OCI-M1 (cell line): ENCODE measurements at regions not wholly inside any gene's neighbourhood (a gene's known extent, or its start where the extent isn't known, plus 50 kb on each side); places are given as distances from the start of the nearest gene placed in this dataset.

ENCODE experiments used
- DNase-seq: peaks from one replicate; lab custom pipeline; 2025; lab: John Stamatoyannopoulos, UW

DNA sequence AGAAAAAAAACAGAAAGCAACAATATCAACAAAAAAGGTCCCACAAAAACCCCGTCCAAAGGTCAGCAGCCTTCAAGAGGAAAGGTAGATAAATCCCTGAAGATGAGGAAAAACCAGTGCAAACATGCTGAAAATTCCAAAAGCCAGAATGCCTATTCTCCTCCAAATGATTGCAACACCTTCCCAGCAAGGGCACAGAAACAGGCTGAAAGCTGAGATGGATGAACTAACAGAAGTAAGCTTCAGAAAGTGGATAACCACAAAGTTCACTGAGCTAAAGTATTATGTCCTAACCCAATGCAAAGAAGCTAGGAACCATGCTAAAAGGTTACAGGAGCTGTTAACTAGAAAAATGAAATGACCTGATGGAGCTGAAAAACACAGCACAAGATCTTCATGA, 226.4 kb upstream of the DSEL start:
- DNase-seq, result no peak

DNA sequence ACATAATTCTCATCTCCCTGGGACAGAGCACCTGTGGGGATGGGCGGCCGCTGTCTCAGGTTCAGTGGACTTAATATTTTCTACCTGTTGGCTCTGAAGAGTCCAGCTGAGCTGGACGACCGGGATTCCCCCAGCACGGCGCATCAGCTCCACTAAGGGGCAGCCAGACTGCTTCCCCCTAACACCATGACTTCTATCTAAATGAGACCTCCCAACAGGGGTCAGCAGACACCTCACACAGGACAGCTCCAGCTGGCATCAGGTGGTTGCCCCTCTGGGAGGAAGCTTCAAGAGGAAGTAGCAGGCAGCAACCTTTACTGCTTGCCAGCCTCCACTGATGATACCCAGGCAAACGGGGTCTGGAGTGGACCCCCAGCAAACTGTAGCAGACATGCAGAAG, 226.0 kb upstream of the DSEL start:
- DNase-seq, result no peak

DNA sequence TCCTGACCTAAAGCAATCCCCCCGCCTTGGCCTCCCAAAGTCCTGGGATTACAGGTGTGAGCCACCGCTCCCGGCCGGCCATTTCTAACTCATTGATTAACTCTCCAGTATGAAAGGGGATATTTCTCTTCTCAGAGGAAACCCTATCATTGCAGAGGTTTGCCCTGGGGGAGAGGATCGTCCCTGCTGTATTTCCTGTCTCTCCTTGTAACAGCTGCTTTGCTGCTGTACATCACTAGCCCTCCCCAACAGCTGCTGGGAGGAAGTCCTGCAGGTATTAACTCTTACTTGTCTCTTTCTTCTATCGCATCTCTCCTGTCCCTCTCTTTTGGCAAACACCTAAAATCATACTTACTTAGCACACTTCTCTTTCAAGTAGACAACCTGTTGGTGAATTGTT, 219.0 kb upstream of the DSEL start:
- no peak for DNase-seq

DNA sequence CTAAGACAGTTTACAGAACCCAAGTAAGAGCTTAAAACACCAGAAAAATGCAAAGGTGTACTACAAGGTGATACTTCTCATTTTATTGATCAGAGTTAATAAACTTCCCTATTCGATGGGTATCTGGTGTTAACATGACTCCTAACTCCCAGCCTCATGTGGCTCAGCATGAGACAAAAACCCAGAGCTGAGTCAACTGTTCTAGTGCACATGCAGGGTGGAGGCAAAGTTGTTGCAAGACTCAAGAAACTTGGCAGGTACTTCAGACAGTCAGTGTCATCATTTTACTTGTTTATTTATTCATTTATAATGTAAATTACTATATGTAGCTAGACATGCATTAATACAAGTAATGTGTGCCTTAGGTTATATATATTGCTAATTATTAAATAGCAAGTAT, 216.6 kb upstream of the DSEL start:
- peak; percentile 23 for DNase-seq

DNA sequence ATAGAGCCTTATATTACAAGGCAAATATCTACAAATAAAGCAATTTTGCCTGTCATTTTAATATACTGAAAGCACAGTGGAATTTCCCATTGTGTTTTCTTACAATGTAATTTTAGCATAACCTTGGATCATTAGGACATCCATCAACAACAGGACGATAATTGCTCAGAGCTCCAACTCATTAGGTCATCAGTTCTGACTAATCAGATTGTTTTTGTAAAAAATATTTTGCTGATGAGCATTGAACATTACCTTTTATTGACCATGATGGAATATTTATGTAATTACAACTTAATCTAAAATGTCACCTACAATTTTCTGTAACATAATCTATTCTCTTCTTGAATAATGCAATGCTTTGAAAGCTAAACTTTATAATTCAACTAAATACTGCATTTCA, 215.3 kb upstream of the DSEL start:
- no peak for DNase-seq

DNA sequence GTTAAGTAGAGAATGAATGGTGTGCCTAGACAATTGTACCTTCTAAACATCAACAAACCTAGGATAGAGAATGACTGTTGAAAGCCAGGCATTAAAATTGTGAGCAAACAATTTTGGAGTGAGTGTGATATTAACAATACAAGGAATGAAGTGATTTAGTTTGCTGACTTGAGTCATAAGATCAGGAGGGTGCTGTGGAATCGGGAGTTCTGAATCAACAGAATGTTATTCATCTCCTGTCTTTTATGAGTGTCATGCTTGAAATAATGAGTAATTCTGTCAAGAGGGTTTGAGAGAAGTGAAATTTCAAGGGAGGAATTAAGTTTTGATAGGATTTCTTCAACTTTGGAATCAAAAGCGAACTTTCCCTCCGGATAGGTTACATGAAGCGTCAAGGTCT, 214.4 kb upstream of the DSEL start:
- DNase-seq, result no peak

DNA sequence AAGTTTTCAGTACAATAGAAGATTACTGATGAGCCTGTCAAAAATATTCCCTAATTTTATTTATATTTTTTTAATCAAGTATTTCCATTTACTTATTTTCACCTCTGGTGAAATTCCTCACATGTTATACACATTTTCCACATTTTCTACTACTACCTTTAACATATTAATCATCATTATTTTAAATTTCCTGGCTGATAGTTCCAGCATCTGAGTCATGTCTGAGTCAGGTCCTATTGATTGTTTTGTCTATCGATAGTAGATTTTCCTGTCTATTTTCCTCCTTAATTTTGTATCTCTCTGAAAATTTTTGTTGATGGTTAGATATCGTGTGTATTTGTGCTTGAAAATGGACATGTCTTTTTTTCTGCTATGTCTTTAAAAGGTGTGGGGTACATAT, 211.8 kb upstream of the DSEL start:
- DNase-seq, result no peak

DNA sequence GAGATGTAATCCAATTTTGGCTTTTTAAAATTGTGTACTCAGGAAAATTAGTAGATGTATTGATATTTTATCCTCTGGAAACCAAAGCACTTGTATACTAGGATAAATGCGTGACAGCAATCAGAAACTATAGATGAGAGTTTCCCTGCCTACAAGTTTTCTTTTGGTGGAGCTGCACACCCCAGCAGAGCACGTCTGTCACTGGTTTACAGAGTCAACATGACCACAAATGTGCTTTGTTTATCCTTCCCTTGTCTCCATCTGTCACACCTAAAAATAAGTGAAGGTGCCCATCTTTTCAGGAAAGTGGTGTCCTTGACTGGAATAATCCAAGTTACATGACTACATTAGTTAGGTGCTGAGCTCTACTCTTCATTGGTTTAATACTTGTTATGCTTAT, 210.4 kb upstream of the DSEL start:
- no peak for DNase-seq

DNA sequence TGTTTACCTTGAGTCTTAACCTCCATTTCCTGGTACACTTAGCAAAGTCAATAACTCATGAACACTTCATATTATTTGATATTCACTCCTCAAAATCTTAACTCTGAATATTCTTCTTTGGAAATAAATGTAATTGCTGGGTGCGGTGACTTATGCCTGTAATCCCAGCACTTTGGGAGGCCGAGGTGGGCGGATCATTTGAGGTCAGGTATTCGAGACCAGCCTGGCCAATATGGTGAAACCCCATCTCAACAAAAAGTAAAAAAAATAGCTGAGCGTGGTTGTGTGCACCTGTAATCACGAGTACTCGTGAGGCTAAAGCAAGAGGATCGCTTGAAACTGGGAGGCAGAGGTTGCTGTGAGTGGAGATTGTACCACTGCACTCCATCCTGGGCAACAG, 201.3 kb upstream of the DSEL start:
- no peak for DNase-seq

DNA sequence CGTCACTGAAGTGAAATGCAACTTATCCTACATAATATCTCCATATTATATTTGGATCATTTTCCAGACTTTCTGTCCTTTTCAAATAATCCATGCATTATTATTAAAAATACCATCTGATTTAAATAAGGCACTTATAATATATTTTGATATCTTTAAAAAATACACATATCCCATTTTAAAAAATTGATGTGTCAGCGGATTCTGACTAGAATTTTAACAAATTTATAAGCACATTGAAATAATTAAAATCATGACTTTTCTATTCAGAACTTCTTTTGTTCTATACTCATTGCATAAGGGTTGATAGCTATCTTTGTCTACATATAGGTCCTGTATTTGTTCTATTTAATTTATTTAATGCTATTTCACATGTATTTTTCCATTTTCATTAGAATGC, 199.0 kb upstream of the DSEL start:
- DNase-seq, result no peak

DNA sequence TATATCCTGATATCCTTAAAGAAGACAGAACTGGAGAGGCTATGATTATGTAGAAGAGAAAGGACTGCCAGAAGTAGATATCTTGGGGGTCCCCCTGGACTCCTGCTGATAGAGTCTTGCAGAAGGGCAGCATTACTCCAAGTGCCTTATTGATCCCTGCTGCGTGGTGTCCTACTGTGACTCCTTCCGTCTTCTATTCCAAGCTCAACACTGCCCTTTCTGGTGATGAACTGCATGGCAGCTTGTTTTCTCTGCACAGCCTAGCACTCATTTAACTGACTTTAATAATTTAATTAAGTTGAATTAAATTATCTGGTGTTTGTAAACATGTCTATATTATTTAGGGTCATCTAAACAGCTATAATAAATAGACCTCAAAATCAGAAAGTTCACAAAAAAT, 194.1 kb upstream of the DSEL start:
- DNase-seq, result peak; percentile 22

DNA sequence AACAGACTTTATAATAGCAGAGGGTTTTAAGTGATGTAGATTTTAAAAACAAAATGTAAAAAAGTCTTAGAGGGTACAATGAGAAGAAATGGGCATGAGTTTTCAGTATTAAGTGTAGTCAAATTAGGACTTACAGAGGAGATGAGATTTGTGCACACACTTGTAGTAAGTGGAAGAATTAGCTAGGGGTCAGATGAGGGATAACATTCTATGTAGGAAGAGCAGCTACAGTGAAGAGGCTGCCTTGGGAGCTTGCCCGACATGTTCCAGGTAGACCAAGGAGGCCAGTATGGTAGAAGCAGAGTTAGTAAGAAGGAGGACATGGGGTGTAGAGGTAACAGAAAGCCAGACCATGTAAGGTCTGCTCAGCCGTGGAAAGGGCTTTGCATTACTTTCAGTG, 189.2 kb upstream of the DSEL start:
- peak; percentile 31 for DNase-seq

DNA sequence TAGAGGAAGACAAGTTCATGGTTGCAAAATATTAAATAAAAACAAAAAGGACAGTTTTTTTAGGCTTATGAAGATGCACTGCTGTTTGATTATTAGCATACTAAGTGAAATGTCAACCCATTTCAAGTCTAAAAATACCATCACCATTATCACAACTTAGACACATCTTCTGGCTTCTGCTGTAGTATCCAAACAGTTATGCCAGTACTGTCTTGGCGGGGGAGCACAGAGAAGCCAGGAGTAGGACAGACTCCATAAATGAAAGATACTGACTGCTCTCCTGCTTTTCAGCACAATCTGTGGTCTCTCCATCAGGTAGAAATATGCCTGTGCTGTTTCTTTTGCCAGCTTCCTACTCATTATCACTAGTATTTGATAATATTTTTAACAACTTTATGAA, 179.2 kb upstream of the DSEL start:
- no peak for DNase-seq

DNA sequence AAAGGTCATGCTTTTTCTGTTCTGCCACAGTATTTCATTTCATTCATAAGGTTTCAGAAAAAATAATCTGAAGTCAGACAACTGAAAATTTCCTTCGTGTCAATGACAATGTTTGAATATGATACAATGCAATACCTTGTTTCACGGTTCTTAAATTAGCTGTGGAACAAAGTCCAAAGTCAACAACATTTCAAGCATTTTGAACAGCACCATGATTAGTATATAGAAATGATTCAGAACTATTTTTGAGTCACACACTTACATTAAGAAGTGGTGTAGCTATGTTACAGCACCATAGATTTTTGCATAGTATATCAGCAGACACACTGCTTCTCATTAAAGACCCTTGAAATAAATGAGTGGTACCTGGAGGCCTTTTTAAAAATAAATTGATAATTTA, 178.3 kb upstream of the DSEL start:
- no peak for DNase-seq

DNA sequence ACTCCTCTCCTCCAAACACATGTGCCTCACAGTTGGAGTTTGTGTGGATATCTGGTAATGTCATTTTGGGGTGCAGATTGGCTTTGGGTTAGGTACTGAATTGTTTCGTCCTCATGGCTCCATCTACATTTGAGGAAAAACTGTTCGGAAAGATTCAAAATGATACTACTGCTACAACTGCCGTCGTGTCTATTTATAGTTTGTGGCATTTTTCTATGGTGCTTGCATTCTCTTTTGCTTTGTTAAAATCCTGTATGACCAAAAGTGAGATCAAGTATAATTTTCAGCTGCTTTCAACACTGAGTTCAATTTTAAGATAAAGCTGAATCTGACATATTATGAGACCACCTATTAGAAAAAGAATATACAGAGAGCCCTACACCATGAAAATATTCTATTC, 176.3 kb upstream of the DSEL start:
- no peak for DNase-seq

DNA sequence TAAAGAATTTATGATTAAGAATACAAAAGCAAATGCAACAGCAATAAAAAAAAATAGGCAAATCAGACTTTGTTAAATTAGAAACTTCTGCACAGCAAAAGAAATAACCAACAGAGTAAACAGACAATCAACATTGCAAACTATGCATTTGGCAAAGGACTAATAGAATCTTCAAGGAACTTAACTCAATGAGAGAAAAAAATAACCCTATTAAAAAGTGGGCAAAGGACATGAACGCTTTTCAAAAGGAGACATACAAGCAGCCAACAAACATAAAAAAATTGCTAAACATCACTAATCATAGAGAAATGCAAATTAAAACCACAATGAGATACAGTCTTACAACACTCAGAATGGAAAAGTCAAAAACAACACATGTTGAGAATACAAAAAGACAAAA, 166.0 kb upstream of the DSEL start:
- no peak for DNase-seq

DNA sequence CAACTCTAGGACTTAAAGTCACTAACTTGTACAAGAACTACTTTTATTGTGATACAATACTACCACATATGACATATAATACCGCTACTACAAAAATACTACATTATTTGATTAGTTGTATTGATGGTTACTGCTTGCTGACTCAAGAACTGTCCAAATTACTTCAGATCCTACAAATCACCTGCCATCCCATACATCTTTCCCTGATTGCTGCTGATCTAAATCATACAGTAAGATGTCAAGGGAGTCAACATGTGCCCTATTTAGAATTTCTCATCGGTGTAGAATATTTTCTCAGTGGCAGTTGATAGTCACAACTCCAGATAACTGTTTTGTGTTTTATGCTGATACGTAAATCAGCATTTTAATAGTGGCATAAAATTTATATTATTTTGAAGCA, 161.0 kb upstream of the DSEL start:
- no peak for DNase-seq

DNA sequence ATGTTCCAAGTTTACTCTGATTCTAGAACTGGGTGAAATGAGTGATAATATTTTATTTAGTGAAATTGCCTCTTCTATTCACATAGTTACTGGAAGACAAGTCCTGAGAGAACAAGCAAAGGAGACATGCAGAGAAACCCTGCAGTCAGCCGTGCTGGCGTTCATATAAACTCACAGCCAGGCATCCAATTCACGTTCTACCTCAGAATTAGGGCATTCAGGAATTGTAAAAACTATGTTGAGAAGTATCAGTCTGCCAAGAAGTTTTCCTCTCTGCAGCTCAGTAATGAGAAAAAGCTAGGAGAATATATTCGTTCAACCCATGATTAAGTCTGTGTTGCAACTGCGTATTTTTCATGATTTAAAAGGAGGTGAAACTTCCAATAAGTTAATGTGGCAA, 156.2 kb upstream of the DSEL start:
- DNase-seq, result no peak

DNA sequence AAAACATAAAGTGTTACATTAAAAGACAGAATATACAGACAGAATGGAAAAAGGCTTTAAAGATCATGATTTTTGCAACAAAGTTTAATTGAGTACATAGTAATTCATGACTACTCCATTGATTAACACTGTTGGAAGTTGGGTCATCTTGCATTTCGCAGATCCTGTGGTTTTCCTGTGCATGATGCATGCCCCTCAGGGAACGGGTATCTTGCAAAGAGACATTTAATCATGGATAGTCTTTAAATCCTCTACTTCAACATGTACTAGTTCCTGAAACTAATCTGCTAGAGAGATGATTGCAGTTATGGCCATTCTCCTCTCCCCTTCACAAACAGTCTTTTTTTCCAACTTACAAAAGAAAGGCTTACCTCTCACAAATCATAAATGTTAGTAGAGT, 155.6 kb upstream of the DSEL start:
- no peak for DNase-seq

DNA sequence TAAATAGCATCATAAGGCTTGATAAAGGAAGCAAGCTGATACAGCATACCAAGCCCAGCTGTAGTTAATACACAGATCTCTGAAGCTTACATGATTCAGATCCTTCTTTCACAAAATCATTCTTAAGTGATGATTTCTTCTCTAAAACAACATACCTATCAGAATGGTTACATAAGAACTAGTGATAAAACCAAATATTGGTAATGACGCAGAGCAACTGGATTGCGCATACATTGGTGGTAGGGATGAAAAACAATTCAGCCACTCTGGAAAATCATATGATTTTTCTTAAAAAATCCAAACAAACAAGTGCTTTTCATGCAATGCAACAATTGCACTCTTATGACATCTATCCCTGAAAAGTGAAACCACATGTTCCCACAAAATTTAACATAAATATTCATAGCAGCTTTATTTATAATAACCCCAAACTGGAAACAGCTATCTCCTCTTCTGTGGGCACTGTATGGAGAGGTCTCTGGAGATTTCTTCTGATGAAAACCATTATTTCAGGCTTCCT, 153.6 kb upstream of the DSEL start:
- no peak for DNase-seq

DNA sequence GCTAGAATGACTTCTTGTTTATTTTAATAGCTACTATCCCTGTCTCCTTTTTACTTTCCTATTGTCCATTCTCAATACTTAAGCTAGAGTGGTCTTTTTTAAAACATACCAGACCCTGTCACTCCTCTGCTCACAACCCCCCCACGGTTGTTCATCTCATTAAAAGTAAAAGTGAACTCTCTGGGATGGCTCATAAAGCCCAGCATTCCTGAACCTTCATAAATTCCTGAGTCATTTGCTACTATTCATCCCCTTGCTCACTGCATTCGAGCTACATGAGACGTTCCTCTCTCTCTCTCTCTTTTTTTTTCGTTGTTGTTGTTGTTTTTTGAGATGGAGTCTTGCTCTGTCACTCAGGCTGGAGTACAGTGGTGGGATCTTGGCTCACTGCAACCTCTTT, 148.7 kb upstream of the DSEL start:
- DNase-seq, result no peak

DNA sequence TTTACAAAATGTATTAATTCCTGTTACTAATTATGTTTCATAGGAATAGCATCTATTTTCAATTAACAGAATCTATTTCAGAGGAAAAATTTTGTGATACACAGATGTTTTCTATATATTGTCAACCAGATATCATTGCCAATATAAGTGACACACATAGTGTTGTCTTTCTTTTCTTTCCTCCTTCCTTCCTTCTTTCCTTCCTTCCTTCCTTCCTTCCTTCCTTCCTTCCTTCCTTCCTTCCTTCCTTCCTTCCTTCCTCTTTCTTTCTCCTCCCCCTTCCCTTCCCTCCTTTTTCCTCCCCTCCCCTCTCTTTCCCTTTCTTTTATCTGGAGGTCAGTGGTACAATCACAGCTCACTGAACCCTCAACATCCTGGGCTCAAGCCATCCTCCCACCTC, 146.5 kb upstream of the DSEL start:
- no peak for DNase-seq

DNA sequence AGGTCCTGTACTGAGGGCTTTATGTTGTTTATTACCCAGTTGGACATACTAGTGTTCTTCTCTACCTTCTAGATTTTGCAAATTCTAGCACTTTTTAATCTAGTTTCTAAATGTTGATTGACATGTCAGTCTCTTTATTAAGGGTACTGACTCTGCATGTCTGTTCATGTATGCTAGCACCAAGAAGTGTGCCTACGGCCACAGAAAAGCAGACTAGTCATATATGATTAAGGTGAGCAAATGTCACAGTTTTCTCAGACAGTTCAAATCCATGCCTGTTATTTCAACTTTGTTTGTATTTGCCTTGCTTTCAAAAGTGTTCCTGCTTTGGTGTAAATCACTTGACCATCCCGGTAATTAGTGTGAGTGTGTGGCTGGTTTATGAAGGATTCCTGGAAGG, 145.0 kb upstream of the DSEL start:
- no peak for DNase-seq

DNA sequence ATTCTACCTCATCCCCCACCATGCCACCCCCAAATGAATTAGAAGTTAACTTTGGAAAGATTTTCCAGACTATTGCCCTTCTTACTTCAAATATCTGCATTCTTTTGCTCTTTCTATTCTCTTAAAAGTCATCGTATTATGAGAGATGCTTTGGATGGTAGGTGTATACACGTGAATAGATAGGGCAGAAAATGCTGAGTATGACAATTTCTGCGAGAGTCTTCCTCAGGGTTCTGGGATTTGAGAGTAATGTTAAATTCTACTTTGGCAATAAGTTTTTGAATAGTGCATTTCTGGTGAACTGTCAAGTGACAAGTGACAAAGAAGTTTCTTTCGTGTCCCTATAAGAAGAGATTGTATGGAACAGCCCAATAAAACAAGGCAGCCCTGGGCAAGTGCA, 137.6 kb upstream of the DSEL start:
- DNase-seq, result no peak

DNA sequence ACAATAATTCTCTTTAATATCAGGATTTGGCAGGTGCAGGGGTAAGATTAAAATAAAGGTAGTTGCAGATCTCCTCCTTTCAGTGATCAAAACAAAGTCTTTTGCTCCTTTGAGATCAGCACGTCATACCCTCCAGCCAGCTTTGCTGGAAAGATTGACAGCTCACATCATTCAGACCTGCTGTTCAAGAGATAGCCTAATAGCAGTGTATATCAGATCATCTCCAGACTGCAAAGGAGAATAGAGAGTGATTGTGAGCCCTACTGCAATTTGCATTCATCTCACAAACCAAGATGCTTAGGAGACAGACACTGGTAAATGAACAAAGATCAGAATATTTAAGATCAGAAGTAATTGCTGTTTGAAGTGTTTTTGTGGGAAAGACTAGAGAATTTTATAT, 135.8 kb upstream of the DSEL start:
- DNase-seq, result no peak
